ENCODE measurements at regions not wholly inside any gene's neighbourhood (a gene's known extent, or its start where the extent isn't known, plus 50 kb on each side); places are given as distances from the start of the nearest gene placed in this dataset.
"Not testable (repeated sequence)": the region's sequence is repeated elsewhere in the genome, so short reads cannot be mapped to it uniquely, and the experiment has no call there.

GRCh38 chr2:187206071-187206470 lies 242.0 kb downstream of the CALCRL start:
- DNase-seq (ENCODE audit: low spot score) = no peak

- DNase-seq (ENCODE audit: low spot score) = no peak
These were observed 249.9 kb downstream of the CALCRL start for GRCh38 chr2:187198136-187198535.

- no peak for DNase-seq (ENCODE audit: low spot score)
These were observed 254.0 kb downstream of the CALCRL start for GRCh38 chr2:187194049-187194448.

GRCh38 chr2:187188783-187189631 lies 259.0 kb downstream of the CALCRL start:
- DNase-seq (ENCODE audit: low spot score) = no peak

- no peak for DNase-seq (ENCODE audit: low spot score)
These were observed 260.5 kb downstream of the CALCRL start for GRCh38 chr2:187187519-187187918.

GRCh38 chr2:187180529-187180928 lies 267.5 kb downstream of the CALCRL start:
- DNase-seq (ENCODE audit: low spot score) = no peak

- DNase-seq (ENCODE audit: low spot score) = not testable (repeated sequence)
These were observed 269.2 kb downstream of the CALCRL start for GRCh38 chr2:187178876-187179275.

- no peak for DNase-seq (ENCODE audit: low spot score)
These were observed 270.8 kb downstream of the CALCRL start for GRCh38 chr2:187177253-187177652.

- no peak for DNase-seq (ENCODE audit: low spot score)
These were observed 273.5 kb downstream of the CALCRL start for GRCh38 chr2:187174582-187174981.

- DNase-seq (ENCODE audit: low spot score) = no peak
These were observed 276.7 kb downstream of the CALCRL start for GRCh38 chr2:187171318-187171717.

GRCh38 chr2:187169864-187170263 lies 278.2 kb downstream of the CALCRL start:
- no peak for DNase-seq (ENCODE audit: low spot score)

GRCh38 chr2:187168720-187169713 lies 279.0 kb downstream of the CALCRL start:
- no peak for DNase-seq (ENCODE audit: low spot score)

GRCh38 chr2:187167491-187167890 lies 280.6 kb downstream of the CALCRL start:
- DNase-seq (ENCODE audit: low spot score) = no peak

GRCh38 chr2:187165936-187166610 lies 282.0 kb downstream of the CALCRL start:
- DNase-seq (ENCODE audit: low spot score) = no peak

GRCh38 chr2:187158452-187158851 lies 289.6 kb downstream of the CALCRL start:
- DNase-seq (ENCODE audit: low spot score) = no peak

GRCh38 chr2:187157046-187157445 lies 291.0 kb downstream of the CALCRL start:
- DNase-seq (ENCODE audit: low spot score) = no peak

GRCh38 chr2:187155476-187155875 lies 292.6 kb downstream of the CALCRL start:
- DNase-seq (ENCODE audit: low spot score) = no peak

- DNase-seq (ENCODE audit: low spot score) = no peak
These were observed 297.4 kb downstream of the CALCRL start for GRCh38 chr2:187150670-187151069.

GRCh38 chr2:187148059-187148714 lies 299.2 kb upstream of the ZSWIM2 start:
- DNase-seq (ENCODE audit: low spot score) = no peak

- no peak for DNase-seq (ENCODE audit: low spot score)
These were observed 294.6 kb upstream of the ZSWIM2 start for GRCh38 chr2:187143537-187143936.

GRCh38 chr2:187139469-187139868 lies 290.5 kb upstream of the ZSWIM2 start:
- no peak for DNase-seq (ENCODE audit: low spot score)

- DNase-seq (ENCODE audit: low spot score) = no peak
These were observed 289.3 kb upstream of the ZSWIM2 start for GRCh38 chr2:187138265-187138664.
